Mammary epithelial cell (primary cell): ENCODE measurements at regions not wholly inside any gene's neighbourhood (a gene's known extent, or its start where the extent isn't known, plus 50 kb on each side); places are given as distances from the start of the nearest gene placed in this dataset.

ENCODE experiments used
- CTCF ChIP-seq, 2 donors: IDR thresholded peaks in 1 of 2; conservative IDR thresholded peaks in 1 of 2; 2 replicates each; pipeline ENCODE4 v1.5.1; 2011 to 2012; ENCODE audit warnings: inconsistent platforms in 2 of 2, low read length in 2 of 2, mild to moderate bottlenecking in 2 of 2, control low read depth in 1 of 2, low read depth in 1 of 2; ENCODE audit not compliant: insufficient read depth in 1 of 2; ENCODE audit errors: extremely low read depth in 1 of 2
- EZH2 ChIP-seq: IDR thresholded peaks from 2 replicates; pipeline ENCODE4 v1.6.1; 2012; ENCODE audit warnings: low read length, inconsistent platforms, borderline replicate concordance

- no peak for TF ChIP-seq CTCF (conservative IDR thresholded peaks at IDR 0.05 in 1 of 2, IDR thresholded peaks at IDR 0.05 in 1 of 2; ENCODE audit: extremely low read depth in 1 of 2, insufficient read depth in 1 of 2, low read depth in 1 of 2, low read length in 2 of 2)
- TF ChIP-seq EZH2: no peak
Measured at GRCh38 chr21:17436626-17437111, 76.2 kb upstream of the CXADR start.
